Lower leg skin (tissue), 4 donors: ENCODE measurements at regions not wholly inside any gene's neighbourhood (a gene's known extent, or its start where the extent isn't known, plus 50 kb on each side); places are given as distances from the start of the nearest gene placed in this dataset.
"Not testable (repeated sequence)": the region's sequence is repeated elsewhere in the genome, so short reads cannot be mapped to it uniquely, and the experiment has no call there.

Experiments used
- DNase-seq, 2 donors: peaks; one replicate each; pipeline ENCODE4 v3.0.0-alpha.2; 2019; ENCODE audit warnings: low spot score in 2 of 2
- H3K4me3 ChIP-seq: fragments of 200-600 bp; sonication (generic); 2 replicates; pipeline ENCODE4 v1.5.1; 2017; ENCODE audit warnings: mild to moderate bottlenecking, low read depth; ENCODE audit not compliant: poor library complexity, severe bottlenecking
- CTCF ChIP-seq, 3 donors: fragments of 450-650 bp; IDR thresholded peaks; one replicate each; pipeline ENCODE4 v1.5.1; 2016; ENCODE audit warnings: antibody characterized with exemption in 3 of 3, mild to moderate bottlenecking in 3 of 3, moderate library complexity in 2 of 3
- POLR2A ChIP-seq, 2 donors: fragments of 450-650 bp; IDR thresholded peaks; one replicate each; pipeline ENCODE4 v1.6.1; 2016 to 2017; ENCODE audit warnings: antibody characterized with exemption in 2 of 2, mild to moderate bottlenecking in 1 of 2, moderate library complexity in 1 of 2
- WGBS, 2 donors: methylation state at CpG; one replicate each; pipeline ENCODE4 v1.1.5; 2018; 5-methylcytosine and 5-hydroxymethylcytosine counted together
- intact Hi-C: fragments of 100-400 bp; cut with DNase I; formaldehyde crosslinking; loops from one replicate; pipeline ENCODE4 v1.15.0; 2023; ENCODE audit warnings: low total_unique reads

- no peak for TF ChIP-seq CTCF (IDR thresholded peaks at IDR 0.05)
- no peak for TF ChIP-seq POLR2A (IDR thresholded peaks at IDR 0.05)
- WGBS, 2 donors = 85 to 90% methylated on average over 9 to 11 of the region's 11 CpGs
- no peak overlapping the region for H3K4me3 ChIP-seq
- intact Hi-C loops = no loop called here
- DNase-seq = peak in 1 of 2 donors; percentile 84
Observed at GRCh38 chr1:199243423-199244061, 604.7 kb downstream of the PTPRC start.

- no peak overlapping the region for H3K4me3 ChIP-seq
- TF ChIP-seq CTCF (IDR thresholded peaks at IDR 0.05) (no peak), POLR2A (IDR thresholded peaks at IDR 0.05) (no peak)
- no peak for DNase-seq
- 60 to 61% methylated on average over 3 of the region's 3 CpGs for WGBS, 2 donors
- intact Hi-C loops = no loop called here
Observed at GRCh38 chr1:199245946-199246345, 607.1 kb downstream of the PTPRC start.

- intact Hi-C loops = no loop called here
- DNase-seq = no peak
- 89% methylated on average over 3 of the region's 3 CpGs for WGBS, 2 donors
- H3K4me3 ChIP-seq = no peak overlapping the region
- TF ChIP-seq POLR2A (IDR thresholded peaks at IDR 0.05) (no peak), CTCF (IDR thresholded peaks at IDR 0.05) (no peak)
Observed at GRCh38 chr1:199246716-199247115, 607.9 kb downstream of the PTPRC start.

- no peak for DNase-seq
- TF ChIP-seq CTCF (IDR thresholded peaks at IDR 0.05) (no peak), POLR2A (IDR thresholded peaks at IDR 0.05) (no peak)
- H3K4me3 ChIP-seq = no peak overlapping the region
- intact Hi-C loops = no loop called here
Observed at GRCh38 chr1:199247891-199248290, 609.1 kb downstream of the PTPRC start.

- WGBS, 2 donors = 97 to 100% methylated on average over 1 of the region's 1 CpG
- DNase-seq, H3K4me3 ChIP-seq, intact Hi-C loops: not testable (repeated sequence)
Observed at GRCh38 chr1:199254040-199254439, 615.2 kb downstream of the PTPRC start.

- WGBS, 2 donors = 88 to 92% methylated on average over 4 of the region's 4 CpGs
- H3K4me3 ChIP-seq = no peak overlapping the region
- TF ChIP-seq POLR2A (IDR thresholded peaks at IDR 0.05) (no peak), CTCF (IDR thresholded peaks at IDR 0.05) (no peak)
- DNase-seq = no peak
- intact Hi-C loops = no loop called here
Observed at GRCh38 chr1:199261328-199261727, 622.5 kb downstream of the PTPRC start.
